ENCODE measurements at regions not wholly inside any gene's neighbourhood (a gene's known extent, or its start where the extent isn't known, plus 50 kb on each side); places are given as distances from the start of the nearest gene placed in this dataset.
"Not testable (repeated sequence)": the region's sequence is repeated elsewhere in the genome, so short reads cannot be mapped to it uniquely, and the experiment has no call there.

GRCh38 chr11:69916251-69916649, 97.0 kb upstream of the FGF3 start:
- DNase-seq (ENCODE audit: extremely low read depth in 1 of 2, low read depth in 1 of 2), result not testable (repeated sequence)

DNA sequence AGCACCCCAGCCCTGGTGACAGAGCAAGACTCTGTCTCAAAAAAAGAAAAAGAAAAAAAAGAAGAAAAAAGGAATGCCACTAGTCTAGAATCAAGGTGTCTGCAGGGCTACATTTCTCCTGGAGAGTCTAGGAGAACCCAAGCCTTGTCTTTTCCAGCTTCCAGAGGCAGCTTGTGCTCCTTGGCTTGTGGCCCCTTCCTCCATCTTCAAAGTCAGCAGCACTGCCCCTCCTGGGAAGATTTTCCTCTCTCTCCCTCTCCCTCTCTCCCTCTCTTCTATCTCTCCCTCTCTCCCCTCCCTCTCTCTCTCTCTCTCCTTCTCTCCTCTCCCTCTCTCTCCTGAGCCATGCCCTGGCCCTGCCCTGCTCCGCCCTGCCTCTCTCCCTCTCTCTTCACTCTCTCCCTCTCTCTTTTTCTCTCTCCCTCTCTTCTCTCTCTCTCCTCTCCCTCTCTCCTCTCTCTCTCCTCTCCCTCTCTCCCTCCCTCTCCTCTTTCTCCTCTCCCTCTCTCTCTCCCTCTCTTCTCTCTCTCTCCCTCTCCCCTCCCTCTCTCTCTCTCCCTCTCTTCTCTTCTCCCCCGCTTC, 97.7 kb upstream of the FGF3 start:
- DNase-seq (ENCODE audit: extremely low read depth in 1 of 2, low read depth in 1 of 2), result no peak

GRCh38 chr11:69917529-69917928, 98.3 kb upstream of the FGF3 start:
- DNase-seq (ENCODE audit: extremely low read depth in 1 of 2, low read depth in 1 of 2), result no peak

DNA sequence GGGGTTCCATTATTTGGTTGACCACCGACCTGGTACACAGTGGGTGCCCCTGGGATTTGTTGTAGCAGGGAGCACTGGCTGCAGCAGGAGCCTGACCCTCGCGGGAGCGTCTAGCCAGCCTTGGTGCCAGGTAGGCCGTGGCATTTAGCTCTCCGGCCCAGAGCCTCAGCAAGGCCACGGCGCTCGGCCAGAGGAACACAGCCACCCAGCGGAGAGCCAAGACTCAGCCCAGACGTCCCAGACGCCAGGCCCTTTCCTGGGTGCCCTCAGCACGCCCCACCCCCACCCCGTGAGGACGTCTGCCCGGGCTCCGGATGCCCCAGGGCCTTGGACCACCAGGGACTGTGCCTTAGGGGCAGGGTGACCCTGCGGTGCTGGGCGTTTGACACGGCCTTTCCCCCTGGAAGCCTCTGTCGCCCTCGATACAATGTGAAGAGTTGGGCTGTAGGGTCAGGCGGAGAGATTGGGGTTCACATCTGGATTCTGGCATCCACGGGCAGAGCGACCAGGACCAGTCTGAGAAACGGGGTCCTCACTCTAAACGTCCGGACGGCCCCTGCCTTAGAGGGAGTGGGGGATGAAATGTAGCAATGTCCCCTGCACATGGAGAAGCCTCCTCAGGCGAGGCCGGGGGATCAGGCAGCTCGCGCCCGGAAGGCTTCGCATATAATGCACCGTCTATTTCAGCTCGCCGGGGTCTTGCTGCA, 99.2 kb upstream of the FGF3 start:
- no peak for DNase-seq (ENCODE audit: extremely low read depth in 1 of 2, low read depth in 1 of 2)

DNA sequence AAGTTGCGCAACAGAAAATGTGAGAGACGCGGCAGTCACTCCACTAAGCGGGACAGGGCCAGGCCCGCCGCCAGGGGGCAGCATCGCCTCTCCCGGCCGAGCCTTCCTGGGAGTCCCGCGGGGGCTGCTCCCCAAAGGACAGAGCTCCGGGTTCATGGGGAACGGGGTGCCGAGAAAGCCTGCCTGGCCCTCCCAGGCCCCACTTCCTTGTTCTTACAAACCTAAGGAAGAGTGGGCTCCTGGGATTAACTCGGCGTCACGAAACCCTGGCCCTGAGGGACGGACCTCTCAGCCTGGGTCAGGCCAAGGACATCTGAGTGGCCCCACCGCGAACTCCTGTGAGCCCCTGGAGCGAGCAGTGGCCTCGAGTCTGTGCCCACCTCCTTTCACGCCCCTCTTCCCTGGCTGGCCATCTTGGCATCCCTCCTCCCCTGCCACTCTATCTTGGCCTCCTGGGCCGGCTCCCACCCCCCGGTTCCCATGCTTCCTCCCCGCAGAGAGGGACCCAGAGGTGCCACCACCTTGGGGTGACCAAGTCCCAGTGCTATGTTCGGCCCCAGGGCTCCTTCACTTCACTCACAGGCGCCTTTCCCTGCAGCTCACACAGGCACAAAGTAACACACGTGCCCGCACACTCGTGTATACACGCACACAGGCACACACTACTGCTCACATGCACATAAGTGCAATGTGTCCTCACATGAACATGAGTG, 99.9 kb upstream of the FGF3 start:
- DNase-seq (ENCODE audit: extremely low read depth in 1 of 2, low read depth in 1 of 2), result peak; percentile 16 to 59

DNA sequence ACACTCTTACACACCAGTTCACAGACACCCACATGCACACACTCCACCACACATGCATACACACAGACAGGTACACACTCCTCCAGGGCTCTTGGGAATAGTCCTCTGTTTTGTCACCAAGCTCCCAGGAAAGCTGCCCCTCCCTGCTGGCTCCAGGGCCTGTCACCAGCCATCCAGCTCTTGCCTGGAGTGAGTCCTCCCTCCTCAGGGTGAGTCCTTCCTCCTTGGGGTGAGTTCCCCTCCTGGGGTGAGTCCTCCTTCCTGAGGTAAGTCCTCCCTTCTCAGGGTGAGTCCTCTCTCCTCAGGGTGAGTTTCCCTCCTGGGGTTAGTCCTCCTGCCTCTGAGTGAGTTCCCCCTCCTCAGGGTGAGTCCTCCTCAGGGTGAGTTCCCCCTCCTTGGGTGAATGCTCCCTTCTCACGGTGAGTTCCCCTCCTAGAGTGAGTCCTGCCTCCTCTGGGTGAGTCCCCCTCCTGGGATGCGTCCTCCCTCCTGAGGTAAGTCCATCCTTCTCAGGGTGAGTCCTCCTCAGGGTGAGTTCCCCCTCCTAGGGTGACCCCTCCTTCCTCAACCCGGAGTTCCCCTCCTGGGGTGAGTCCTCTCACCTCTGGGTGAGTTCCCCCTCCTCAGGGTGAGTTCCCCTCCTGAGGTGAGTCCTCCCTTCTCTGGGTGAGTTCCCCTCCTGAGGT, 100.6 kb upstream of the FGF3 start:
- DNase-seq (ENCODE audit: extremely low read depth in 1 of 2, low read depth in 1 of 2), result no peak

- DNase-seq (ENCODE audit: extremely low read depth in 1 of 2, low read depth in 1 of 2), result no peak
Measured at GRCh38 chr11:69920345-69921127, 101.3 kb upstream of the FGF3 start.

DNA sequence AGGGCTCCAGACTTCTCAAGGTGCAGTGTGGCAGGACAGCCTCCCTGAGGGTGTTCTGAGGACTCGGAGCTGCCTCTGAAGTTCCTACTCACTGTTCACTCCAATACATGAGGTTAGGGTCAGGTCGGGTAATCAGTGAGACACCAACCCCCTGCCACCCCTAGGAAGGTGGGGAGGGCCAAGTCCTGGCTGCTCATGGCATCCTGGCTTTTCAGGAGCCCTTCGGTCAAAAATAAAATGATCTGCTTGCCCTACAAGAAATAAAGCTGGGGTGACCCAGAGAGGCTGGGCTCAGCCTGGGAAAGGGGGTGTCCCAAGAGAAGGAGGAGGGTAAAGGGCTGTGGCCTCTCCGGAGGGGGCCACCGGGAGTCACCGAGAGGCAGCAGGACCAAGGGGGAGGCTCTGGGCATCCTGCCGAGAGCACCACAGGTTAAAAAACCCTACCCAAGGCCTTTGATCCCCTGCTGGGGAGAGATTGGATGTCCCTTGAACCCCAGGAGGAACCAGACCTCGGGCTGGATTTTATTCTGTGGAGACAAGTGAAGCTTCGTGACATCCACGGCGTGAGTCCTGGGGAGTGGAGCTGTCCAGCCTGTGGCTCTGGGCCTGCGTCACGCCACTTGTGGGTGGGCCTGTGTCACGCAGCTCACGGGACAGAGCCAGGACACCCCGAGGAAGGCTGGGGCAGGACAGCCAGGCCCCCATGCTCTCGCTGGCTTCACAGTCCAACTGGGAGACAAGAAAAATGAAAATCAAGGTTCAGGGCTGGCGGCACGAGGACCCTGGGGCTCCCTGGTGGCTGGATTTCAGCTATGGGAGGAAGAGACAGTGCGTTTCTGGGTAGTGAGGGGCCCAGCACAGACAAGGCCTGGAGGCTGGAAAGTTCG, 102.2 kb upstream of the FGF3 start:
- no peak for DNase-seq (ENCODE audit: extremely low read depth in 1 of 2, low read depth in 1 of 2)

DNA sequence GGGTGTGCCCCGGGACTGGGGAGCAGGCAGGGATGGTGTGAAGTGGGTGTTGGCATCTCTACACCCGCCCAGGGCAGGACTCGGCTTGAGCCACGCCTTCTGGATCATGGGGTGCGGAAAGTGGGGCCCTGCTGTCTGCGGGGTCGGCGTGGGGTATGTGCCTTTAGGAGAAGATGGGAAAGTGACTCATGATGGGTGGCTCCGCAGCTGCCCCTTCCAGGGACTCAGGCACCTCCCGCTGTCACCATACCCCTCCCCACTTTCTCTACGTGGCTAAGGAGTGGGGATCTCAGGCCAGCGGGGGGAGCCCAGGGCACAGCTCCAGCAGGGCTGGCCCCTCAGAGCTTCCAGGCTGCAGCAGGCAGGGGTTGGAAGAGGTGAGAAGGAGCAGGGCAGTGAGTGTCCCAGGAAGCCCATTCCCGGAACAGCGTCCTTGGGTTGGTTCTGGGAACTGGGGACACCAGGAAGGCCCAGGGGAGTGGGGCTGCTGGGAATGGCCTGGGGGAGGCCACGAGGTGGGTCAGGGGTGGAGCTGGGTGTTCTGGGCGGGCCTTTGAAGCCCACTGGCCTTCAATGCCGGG, 102.9 kb upstream of the FGF3 start:
- no peak for DNase-seq (ENCODE audit: extremely low read depth in 1 of 2, low read depth in 1 of 2)

GRCh38 chr11:69922596-69923111, 103.4 kb upstream of the FGF3 start:
- DNase-seq (ENCODE audit: extremely low read depth in 1 of 2, low read depth in 1 of 2), result no peak

GRCh38 chr11:69923196-69923595, 104.0 kb upstream of the FGF3 start:
- no peak for DNase-seq (ENCODE audit: extremely low read depth in 1 of 2, low read depth in 1 of 2)

DNA sequence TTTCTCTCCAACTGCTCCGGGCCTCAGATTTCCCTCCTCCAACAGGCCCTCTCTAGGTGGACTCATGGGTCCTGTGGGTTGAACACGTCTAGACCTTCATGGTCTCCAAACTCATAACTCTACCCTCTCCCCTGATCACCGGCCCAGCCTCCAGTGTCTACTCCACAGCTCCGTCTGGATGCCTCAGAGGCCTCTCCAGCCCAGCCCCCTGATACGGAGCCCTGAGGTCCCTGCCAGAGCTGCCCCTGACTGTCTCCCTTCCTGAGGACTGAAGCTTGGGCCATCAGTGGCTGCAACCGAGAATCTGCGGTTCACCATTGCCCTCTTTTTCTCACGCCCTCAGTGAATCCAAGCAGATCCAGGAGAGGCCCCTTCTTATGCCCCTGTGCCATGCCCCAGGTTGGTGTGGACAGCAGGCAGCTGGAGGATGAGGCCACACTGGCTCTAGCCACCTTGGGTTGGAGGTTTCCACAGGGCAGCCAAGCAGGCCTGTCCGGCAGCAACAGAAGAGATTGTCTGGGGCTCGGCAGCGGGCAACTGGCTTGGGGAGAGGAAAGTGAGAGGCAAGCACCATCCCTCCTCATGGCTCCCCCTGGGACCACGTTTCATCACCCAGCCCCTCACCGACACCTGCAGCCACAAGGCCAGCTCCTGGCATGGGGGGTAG, 104.6 kb upstream of the FGF3 start:
- no peak for DNase-seq (ENCODE audit: extremely low read depth in 1 of 2, low read depth in 1 of 2)

DNA sequence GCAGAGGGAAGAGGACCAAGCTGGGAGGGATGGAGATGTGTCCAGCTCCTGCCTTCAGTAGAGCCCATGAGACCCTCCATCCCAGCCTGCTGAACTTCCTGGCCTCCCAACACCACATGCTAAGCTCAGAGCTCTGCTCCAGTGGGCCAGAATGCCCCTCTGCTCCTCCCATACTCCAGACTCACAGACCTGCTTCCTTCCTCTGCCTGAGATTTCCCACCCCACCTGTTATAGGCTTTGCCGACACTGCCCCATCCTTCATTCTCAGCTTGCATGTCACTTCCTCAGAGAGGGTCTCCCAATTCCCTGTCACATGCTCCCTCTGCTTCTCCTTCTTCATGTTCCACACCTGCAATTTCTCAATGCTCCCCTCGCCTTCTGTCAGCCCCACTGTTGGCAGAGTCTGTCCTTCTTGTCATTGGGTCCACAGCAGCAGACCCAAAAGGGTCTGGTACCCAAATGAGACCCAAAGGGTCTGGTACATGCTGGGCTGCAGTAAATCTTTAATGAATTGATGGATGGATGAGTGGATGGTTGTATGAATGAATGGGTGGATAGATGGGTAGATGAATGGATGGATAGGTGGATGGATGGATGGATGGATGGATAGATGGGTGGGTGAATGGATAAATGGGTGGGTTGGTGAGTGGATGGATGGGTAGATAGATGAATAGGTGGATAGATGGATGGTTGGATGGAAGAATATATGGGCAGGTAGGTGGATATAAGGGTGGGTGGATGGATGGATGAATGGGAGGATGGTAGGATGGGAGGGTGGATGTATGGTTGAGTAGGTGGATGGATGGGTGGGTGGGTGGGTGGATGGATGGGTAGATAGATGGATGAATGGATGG, 105.3 kb upstream of the FGF3 start:
- no peak for DNase-seq (ENCODE audit: extremely low read depth in 1 of 2, low read depth in 1 of 2)

DNA sequence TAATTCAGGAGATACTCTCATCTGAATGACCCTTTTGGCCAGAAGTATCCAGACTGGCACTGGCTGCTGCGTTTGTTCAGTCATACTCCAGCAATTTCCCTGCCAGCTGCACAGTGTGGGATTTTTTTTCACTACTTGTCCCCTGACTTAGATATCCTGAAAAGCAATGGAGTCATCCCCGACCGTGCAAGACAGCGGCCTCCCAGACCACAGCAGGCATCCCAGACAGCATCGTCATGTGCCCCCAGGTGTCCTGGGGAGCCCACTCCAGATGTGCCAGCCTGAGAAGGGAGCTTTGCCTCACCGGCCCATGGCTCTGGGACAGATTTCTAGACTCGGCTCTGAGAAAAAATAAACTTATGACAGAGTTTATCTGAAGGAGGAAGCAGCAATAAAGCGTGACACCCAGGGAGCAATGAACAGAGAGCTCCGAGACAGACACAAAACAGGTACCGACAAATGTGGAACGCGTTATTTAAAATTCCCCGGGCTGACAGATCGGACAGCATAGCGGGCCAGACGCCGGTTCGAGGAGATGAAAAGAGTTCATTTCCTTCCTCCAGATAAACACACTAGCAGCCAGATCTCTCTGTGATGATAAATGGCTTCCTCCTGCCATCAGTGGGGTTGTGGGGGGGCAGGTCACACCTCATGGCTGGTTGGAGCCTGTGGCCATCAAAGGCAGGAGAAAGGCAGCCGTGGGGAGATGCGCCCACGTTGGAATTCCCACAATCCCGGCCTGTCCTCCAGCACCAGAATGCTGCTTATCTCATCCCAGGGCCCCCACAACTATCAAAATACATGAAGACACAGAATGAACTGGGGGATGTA, 106.4 kb upstream of the FGF3 start:
- no peak for DNase-seq (ENCODE audit: extremely low read depth in 1 of 2, low read depth in 1 of 2)

DNA sequence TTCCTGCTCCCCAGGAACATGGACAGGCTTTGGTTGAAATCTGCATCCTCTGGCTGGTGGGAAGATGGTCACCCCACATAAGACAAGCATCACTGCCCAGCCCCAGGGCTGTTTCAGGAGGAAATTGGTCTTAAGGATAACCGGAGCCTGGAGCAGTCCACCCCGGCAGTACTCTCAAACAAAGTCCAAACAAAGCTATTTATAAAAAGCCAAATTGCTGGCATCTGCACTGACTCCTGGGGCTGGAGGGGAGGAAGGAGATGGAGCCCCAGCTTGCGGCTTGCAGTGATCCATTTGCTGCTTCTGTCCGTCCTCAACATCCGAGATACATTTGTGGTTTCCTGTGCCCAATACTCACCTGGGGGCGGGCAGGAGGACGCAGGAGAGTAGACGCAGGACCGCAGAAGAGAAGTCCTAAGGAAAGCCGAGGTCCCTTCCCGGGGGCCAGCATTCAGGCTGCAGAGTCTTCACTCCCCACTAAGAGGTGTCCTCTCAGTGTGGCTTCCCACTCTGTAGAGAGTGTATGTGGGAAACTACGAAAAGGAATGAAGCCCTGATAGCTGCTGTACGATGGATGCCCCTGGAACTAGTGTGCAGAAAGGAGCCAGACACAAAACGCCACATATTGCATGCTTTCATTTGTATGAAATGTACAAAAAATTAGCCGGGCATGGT, 107.3 kb upstream of the FGF3 start:
- no peak for DNase-seq (ENCODE audit: extremely low read depth in 1 of 2, low read depth in 1 of 2)

DNA sequence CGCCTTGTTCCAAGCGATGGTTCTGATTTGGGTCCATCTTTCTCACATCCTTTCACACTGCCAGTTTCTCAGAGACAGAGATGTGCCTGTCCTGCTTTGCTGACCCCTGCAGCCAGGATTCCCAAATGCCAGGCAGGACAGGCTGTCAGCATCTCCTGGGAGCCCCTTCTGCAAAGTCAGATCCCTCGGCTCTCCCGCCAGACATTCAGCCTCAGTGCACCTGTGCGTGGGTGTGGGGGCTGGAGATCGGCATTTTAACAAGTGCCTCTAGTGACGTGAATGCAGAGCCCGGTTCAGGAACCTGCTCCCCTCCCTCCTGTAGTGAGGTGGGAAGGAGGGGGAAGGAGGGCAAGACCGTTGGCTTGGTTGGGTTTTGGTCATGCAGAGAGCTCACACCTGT, 108.9 kb upstream of the FGF3 start:
- DNase-seq (ENCODE audit: extremely low read depth in 1 of 2, low read depth in 1 of 2), result no peak

All from activated CD8-positive, alpha-beta memory T cell treated with anti-CD3 and anti-CD28 coated beads for 1 hour (primary cell).